A172 (cell line): ENCODE measurements at regions not wholly inside any gene's neighbourhood (a gene's known extent, or its start where the extent isn't known, plus 50 kb on each side); places are given as distances from the start of the nearest gene placed in this dataset.

ENCODE experiments used
- DNase-seq: peaks from one replicate; pipeline ENCODE4 v3.0.0-alpha.2; 2015; ENCODE audit warnings: low spot score

DNA sequence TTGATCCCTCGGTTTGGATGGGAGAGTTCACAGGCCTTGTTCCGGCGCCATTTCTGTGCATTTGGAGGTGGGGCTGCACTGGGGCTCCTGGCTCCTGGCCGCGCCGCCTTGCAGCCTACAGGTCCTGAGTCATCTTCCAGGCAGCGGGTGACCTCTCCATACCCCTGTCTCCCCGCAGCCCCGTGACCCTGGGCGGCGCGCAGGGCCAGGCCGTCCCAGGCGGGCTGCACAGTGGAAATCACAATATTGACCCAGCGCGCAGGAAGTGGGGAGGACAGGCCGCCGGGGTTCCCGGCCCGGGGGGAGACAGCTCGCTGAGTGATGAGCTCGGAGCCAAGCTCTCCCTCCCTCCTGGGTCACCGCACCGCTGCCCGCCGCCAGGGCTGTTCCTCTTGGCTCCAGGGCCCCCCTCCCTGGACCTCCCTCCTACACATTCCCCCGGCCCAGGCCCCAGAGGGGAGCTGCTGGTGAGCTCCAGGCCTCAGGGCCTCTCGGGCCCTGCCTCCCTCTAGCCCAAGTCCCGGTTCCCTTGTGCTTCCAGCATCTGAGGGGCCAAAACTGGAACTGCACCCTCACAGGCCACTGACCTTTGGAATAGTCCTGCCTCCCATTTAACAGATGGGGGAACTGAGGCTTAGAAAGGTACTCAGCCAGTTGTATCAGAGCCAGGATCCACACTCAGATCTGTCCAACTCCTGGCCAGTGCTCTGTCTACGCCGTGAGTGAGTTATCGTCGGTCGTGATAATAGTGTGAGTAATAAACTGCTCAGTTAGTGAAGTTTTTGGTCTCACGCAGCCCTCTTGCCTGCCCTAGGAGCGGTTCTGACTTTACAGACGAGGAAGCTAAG is 142.9 kb upstream of the WNT4 start:
- DNase-seq, result no peak

DNA sequence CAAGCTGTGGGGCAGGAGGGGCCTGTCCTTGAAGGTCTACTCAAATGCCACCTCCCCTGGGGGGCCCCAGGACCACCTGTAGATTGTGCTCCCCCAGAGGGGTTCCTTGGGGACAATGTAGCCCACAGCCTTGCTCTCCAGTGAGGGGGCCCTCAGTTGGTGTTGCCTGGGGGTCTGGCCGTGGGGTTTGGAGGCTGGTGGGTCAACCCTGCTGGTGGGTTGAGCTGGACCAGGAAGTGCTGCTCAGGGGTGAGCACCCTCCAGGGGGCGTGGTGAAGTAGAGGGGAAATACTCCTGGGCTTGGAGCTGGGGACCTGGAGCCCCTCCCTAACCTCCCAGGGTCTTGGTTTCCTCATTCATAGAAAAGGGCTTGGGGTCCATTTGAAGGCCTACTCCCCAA is 143.6 kb upstream of the WNT4 start:
- DNase-seq, result no peak

DNA sequence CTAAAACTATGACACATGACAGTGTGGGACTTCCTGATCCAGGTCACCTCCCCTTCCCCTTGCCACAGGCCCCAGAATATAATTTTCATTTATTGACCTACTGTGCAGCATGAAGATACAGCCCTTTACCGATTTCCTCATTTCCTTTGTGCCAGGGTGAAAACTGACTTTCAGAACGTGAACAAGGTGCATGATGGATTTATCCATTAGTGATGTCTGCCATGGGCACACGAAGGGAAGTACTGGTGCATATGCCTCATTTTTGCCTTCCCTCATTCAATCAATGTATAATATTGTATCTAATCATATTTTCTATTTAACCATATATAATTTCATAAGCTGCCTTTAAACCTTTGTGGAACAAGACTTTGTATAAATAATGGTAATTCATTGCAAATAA is 144.4 kb upstream of the WNT4 start:
- DNase-seq, result no peak

DNA sequence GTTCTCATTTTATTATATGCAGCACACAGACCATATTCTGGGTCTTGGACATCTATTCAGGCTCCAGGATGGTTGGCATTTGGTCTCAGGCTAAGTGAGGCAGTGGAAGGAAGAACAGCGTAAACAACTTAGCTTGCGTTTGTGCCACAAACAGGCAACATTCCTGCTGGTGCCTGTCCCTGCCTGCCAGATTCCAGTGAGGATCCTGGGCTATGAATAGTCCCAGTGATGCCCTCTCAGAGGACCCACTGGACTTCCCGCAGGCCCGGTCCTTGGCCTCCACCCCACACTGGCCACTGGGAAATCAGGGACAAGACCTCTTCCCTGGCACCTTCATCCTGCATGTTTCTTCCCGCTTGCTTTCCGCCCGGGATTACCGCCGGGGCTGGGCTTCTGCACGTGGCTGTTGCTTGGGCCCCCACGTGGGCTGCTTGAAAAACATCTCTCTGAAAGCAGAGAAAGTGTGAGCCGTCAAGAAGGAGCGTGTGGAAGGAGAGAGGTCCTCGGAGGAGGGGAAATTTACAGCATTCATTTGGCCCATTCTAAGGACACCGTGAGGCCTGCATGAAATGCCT is 145.1 kb upstream of the WNT4 start:
- DNase-seq, result no peak

DNA sequence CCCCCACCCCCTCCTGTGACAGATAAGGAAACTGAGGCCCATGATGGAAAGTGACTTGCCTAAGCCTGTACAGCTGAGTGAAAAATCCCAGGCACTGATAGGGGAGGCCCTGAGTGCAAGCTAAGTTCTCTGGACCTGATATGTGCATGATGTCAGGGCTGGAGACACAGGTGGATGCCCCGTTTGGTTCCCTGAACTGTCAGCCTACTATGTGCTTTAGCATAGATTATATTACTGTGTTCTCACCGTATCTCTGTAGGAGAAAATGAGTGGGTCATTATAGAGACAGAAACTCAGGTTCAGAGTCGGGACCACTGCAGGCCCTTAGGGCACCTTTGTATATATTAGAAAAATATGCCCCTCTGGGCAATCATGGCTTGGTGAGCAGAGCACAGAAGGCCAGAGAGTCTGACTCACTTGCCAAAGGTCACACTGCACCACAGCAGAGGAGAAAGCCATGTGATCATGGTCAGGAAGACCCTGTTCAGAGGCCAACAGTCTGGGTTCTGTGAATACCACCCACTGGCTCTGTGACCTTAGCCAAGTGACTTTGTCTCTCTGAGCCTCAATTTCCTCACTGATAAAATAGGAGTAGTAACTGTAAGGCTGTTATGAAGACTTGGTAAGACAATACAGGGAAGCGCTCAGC is 145.8 kb upstream of the WNT4 start:
- DNase-seq, result no peak

DNA sequence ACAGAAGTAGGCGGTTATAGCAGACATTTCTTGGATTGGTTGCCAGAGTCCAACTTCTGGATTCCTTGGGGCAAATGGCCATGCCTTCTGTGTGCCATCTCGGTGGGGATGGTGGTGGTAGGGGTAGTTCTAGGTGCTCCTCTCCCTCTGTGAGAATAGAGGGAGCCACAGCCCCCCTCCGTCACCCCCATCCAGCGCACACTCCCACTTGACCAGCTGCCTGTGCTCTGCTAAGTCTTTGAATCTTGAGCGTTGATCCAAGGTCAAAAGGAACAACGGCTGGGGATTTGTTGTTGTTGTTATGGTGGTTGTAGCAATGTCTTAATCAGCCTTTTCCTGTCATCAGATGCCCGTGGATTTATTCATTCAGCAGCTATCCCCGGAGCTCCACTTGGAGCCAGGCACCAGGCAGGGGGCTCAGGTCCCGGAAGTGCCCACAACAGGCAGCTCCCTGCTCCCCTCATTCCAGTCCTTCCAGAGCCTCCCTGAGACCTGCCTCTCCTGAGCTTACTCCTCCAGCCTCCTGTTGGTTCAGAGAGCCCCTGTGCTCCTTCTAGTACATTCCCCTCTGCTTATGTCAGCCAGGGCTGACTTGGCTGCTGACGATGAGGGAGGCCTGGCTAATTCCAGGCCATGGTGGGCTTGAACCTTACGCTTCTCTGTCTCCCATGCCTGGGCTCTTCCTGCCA is 146.6 kb upstream of the WNT4 start:
- no peak for DNase-seq

DNA sequence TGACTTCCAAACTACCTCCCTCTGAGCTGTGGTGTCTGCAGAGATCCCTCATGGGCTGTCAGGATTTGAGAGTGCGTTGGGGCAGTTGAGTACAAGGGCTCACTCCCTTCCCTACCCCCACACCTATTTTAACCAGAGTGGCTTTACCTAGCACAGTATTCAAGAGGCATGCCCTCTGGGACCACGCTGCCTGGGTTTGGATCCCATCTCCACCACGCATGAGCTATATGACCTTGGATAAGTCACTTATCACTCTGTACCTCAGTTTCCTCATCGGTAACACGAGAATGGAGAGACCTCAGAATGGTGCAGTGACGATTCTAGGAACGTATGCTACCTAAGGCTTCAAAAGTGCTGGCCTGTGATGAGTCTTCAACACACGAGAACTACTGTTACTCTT is 147.3 kb upstream of the WNT4 start:
- DNase-seq, result no peak

DNA sequence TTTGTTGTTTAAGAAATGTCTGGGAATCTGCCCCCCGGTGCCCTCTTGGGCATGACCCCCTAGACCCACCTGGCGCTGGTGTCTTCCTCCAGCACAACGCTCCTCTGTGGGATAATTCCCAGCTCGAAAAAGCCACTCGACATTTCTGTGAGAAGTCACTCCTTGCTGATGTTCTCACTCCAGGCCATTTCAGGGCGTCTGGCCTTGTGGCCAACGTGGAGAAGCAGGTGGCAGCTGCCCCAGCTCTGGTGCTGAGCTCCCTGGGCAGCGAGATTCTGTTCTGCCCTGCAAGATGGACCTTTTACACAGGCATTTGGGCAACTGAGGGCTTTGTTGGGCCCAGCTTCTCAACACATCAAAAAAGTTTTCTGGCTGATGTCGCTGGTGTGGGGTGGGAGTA is 147.7 kb upstream of the WNT4 start:
- no peak for DNase-seq

DNA sequence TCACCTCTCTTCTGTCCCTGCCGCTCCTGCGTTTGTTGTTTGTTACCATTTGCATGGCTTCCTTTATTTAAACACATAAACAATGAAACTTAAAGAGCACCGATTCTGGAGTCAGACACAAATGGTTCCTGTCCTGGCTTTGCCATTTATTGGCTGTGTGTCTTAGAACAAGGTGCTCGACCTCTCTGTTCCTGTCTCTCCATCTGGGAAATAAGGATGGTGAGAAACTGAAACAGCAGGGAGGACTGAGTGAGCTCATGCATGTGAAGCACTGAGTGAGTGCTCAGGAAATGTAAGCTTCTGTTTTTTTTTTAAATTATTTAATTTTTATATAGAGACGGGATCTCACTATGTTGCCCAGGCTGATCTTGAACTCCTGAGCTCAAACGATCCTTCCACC is 148.2 kb upstream of the WNT4 start:
- no peak for DNase-seq

DNA sequence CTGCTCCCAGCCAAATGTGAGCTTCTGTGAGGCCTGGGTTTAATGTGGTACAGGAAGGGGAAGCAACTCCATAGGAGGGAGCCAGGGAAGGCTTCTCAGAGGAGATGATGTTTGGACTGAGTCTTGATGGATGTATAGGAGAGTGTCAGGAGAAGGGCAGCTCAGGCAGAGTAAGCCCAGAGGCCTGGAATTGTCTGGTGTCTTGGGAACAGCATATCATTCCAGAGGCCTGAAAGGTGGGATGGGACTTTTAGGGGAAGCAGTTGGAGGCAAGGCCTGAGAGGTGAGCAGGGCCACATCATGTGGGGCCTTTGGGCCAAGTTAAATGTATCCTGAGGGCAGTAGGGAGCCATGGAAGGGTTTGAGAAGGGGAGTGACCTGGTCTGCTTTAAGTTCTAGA is 148.6 kb upstream of the WNT4 start:
- no peak for DNase-seq

DNA sequence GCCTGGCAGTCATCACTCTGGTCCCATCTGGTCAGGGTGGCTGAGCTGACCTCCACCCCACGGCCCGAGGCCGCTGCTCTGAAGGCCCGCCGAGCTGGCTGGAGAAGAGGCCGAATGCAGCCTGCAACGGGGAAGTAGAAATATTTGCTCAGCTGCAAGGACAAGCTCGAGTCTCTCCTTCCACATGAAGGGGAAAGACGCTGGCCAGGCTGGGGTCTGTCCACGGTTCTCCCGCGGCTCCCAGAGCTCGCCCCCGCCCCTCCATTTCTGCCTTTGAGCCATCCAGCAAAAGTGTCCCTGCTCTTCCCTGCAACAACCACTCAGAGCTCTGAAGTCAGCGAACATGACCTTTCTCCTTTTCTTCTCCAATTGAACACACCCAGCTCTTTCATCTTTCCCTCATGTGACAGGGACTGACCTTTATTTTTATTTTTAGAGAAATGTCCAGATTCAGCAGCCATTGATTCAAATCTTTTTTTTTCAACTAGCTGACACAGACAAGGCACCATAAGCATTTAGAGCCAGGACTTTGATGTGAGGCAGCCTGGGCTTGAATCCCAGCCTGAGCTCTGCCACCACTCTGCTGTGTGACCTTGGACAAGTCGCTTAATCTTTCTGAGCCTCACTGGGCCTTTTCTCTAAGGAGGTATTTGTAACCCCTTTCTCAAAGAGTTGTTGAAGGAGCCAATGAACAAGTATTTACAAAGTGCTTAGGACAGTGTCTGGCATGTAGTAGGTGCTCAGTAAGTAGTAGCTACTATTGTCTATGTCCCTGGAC is 149.3 kb upstream of the WNT4 start:
- no peak for DNase-seq

DNA sequence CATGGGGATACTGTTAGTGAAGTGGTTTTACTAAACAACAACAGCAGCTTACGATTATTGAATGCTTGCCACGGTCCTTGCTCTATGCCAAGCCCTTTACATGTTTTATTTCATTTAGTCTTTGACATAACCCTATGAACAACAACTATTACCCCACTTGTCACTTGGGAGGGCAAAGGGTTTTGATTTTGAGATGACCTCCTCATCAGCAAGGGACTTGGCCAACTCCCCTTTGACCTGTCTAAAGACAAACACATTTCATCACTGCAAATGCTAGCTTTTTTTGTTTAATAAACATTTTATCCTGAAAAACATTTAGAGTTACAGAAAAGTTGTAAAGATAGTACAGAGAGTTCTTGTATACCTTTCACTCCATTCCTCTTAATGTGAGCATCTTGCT is 152.5 kb upstream of the WNT4 start:
- DNase-seq, result no peak

DNA sequence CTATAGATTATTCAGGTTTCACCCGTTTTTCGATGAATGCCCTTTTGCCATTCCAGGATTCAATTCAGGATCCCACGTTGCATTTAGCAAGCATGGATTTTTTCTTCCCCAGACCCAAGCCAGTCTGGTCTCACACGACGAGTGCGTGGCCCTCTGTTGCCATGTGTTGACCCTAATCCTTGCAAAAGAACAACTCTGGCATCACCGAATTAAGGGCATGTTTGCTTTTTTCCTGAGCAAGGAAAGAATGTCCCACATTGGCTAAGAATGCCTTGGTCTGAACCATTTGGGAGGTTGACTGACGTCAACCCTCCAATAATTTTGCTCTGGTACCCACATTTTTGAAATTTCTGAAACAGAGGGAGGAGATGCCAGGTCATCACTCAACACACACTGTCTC is 153.0 kb upstream of the WNT4 start:
- no peak for DNase-seq

DNA sequence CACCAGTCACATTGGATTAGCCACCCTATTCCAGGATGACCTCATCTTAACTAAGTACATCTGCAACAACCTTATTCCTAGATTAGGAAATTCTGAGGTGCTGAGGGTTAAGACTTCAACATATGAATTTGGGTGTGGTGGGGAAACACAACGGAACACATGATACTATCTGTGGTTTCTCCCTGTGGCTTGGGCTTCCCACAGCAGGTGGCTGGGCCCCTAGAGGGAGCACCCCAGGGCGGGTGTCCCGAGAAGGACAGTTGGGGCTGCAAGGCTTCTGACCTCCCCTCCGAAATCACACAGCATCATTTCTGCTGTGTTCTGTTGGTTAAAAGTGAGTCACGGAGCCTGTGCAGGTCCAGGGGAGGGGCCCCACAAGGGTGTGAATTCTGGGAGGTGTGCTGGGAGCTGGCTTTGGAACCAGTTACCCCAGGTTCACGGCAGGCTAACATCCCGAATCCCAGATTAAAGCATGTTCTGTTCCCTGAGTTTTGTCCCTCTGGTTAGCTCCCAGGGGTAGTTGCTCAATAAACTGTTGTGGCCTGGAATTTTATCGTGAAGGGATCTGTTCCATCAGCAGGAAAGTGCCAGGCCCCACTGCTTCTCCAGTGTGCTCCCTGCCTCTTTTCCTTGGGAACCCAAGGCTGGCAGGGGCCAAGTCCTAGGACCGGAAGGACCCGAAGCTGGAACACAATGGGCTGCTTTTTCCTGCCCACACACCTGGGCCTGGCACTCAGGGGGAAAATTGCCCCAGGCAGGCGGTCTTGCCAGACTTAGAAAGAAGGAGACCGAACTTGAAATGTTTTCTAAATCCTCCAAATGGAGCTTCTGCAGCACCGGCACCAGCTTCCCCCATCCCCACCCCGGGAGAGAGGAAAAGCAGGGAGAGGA is 154.0 kb upstream of the WNT4 start:
- peak; percentile 5 for DNase-seq

DNA sequence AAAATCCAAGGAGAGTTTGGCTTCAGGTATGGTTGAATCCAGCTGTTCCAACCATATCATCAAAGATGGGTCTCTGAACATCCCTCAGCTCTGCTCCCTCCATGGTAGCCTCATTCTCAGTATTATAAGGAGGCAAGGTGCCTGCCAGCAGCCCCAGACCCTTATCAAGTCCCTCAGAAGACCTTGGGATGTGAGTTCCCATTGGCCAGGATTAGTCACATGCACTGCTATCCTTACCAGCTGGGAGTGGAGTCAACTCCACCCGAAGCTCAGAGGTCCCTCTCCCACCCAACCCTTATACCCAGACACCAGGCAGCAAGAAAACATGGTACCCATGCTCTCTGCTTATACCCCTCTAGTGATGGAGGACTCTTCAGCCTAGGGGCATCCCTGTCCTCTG is 153.7 kb upstream of the ZBTB40 start:
- DNase-seq, result no peak

DNA sequence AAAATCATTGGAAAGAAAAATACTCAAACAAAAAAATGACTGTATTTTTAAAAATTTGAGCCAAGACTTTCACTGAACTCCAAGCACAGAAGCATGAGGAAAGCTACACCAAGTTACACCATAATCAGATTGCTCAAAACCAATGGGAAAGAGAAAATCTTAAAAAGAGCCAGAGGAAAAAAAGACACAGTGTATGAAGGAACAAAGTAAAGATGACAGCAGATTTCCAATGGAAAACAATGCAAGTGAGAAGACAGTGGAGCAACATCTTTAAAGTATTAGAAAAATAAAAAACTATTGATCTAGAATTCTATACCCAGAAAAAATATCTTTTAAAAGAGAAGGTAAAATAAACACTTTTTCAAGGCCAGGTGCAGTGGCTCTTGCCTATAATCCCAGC is 147.8 kb upstream of the ZBTB40 start:
- DNase-seq, result no peak

DNA sequence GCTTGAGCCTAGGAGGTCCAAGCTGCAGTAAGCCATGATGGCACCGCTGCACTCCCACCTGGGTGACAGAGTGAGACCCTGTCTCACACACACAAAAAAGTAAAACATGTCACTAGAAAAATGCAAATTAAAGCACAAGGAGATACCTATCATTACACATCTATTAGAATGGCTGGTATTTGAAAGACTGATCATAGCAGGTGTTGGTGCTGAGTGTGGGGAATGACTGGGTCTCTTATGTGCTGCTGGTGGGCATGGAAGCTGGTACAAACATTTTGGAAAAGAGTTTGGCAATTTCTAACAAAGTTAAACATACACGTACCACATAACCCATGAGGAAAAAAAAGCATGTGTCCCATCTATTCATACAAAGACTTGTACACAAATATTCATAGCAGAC is 142.1 kb upstream of the ZBTB40 start:
- no peak for DNase-seq

DNA sequence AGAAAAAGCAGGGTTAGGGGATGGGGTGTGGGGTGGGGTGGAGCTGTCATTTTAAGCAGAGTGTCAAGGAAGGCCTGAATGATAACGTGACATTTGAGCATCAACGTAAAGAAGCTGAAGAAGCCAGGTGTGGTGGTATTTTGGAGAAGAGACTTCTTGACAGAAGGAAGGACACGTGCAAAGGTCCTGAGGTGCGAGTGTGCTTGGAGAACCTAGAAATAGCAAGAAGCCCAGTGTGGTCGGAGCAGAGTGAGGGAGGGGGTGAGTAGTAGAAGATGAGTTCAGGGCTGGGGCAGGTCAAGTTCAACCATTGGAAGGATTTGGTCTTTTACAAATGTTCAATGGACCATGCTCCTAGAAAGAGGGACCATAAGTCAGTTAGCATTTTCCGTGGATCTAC is 140.2 kb upstream of the ZBTB40 start:
- DNase-seq, result no peak

DNA sequence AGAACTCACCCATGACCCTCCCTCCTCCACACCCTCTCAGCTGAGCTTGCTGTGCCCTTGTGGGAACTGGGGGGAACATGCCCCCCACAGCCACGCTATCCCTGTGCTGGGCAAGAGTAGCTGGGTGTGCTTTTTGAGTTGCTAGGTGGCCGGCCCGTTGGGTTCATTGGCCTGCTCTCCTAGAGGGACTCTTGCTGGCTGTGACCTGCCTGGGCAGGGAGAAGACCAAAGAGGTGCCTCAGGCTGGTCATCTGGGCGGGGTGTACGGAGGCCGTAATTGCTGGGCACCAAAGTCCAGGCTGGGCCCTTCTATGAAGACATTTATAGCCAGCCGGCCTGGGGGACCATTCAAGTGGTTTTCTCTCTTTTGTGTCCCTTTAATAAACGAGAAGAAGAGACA is 138.3 kb upstream of the ZBTB40 start:
- DNase-seq, result no peak

DNA sequence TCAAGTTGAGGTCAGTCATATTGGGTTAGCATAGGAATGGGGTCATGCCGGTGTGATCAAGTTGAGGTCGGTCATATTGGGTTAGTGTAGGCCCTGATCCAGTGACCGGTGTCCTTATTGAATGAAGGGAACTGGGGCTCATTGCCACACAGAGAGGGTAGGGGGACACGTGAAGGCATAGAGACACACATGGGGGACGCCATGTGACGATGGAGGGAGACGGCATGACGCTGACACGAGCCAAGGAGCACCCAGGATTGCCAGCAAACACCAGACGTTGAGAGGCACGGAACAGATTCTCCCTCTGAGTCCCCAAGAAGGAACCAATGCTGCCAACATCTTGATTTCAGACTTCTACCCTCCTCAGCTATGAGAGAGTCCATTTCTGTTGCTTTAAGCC is 136.9 kb upstream of the ZBTB40 start:
- no peak for DNase-seq
